ENCODE measurements at regions not wholly inside any gene's neighbourhood (a gene's known extent, or its start where the extent isn't known, plus 50 kb on each side); places are given as distances from the start of the nearest gene placed in this dataset.
"Not testable (repeated sequence)": the region's sequence is repeated elsewhere in the genome, so short reads cannot be mapped to it uniquely, and the experiment has no call there.

GRCh38 chr12:28040246-28040645, 67.7 kb upstream of the PTHLH start:
- Mint-ChIP-seq H3K27ac (no peak overlapping the region), H3K9me3 (ENCODE audit: insufficient read depth) (no peaks in the 10 kb centered on the region), H3K36me3 (ENCODE audit: low read depth) (no peaks in the 10 kb centered on the region), H3K27me3 (ENCODE audit: low read depth) (no peaks in the 10 kb centered on the region), H3K4me3 (no peak overlapping the region), H3K4me1 (ENCODE audit: low read depth) (no peaks in the 10 kb centered on the region)
- ATAC-seq = no peak
- POLR2A ChIA-PET = no interaction called here
- CTCF ChIA-PET = no interaction called here
- no peak for DNase-seq

- H3K9me3 Mint-ChIP-seq (ENCODE audit: insufficient read depth); H3K27me3 Mint-ChIP-seq (ENCODE audit: low read depth); H3K4me1 Mint-ChIP-seq (ENCODE audit: low read depth); DNase-seq; H3K27ac Mint-ChIP-seq; H3K4me3 Mint-ChIP-seq; POLR2A ChIA-PET; H3K36me3 Mint-ChIP-seq (ENCODE audit: low read depth); CTCF ChIA-PET; ATAC-seq: not testable (repeated sequence)
Observed at GRCh38 chr12:28046600-28046999, 74.1 kb upstream of the PTHLH start.

- ATAC-seq = no peak
- DNase-seq = no peak
- Mint-ChIP-seq H3K36me3 (ENCODE audit: low read depth) (no peaks in the 10 kb centered on the region), H3K4me1 (ENCODE audit: low read depth) (no peaks in the 10 kb centered on the region), H3K27me3 (ENCODE audit: low read depth) (no peaks in the 10 kb centered on the region), H3K9me3 (ENCODE audit: insufficient read depth) (no peaks in the 10 kb centered on the region), H3K27ac (no peak overlapping the region), H3K4me3 (no peak overlapping the region)
- ChIA-PET CTCF (interaction anchor here (0.6 kb wide), 1 partner anchor 8 kb away, joined by 4 read pairs; no protein-coding TSS in a partner anchor), POLR2A (no interaction called here)
Observed at GRCh38 chr12:28050606-28051005, 78.1 kb upstream of the PTHLH start.

- no peak overlapping the region for H3K4me3 Mint-ChIP-seq
- H3K27me3 Mint-ChIP-seq (ENCODE audit: low read depth) = no peaks in the 10 kb centered on the region
- no peak for DNase-seq
- no peaks in the 10 kb centered on the region for H3K9me3 Mint-ChIP-seq (ENCODE audit: insufficient read depth)
- H3K4me1 Mint-ChIP-seq (ENCODE audit: low read depth) = no peaks in the 10 kb centered on the region
- ChIA-PET POLR2A (no interaction called here), CTCF (interaction anchor here (0.6 kb wide), 1 partner anchor 9 kb away, joined by 4 read pairs; no protein-coding TSS in a partner anchor)
- H3K27ac Mint-ChIP-seq = no peak overlapping the region
- no peak for ATAC-seq
- H3K36me3 Mint-ChIP-seq (ENCODE audit: low read depth) = no peaks in the 10 kb centered on the region
Observed at GRCh38 chr12:28051516-28052354, 79.2 kb upstream of the PTHLH start.

DNA sequence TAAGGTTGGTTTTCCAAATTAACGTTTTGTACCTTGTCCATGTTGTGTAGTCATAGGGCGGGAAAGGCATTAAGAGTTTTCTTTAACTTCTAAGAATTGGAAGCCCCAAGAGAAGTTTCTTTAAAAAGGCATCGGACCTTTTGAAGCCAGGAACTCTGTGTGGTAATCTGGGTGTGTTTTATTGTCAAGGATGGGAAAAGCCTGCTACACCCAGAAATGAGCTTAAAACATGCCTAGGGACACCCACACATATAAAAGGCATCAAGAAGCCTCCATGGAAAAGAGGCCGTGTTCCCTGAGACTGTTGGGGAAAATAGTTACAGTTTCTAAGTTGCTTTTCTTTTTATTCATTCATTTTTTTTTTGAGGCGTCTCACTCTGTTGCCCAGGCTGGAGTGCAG, 81.0 kb upstream of the PTHLH start:
- Mint-ChIP-seq H3K27me3 (ENCODE audit: low read depth) (no peaks in the 10 kb centered on the region), H3K4me3 (no peak overlapping the region), H3K36me3 (ENCODE audit: low read depth) (no peaks in the 10 kb centered on the region), H3K27ac (no peak overlapping the region), H3K4me1 (ENCODE audit: low read depth) (no peaks in the 10 kb centered on the region), H3K9me3 (ENCODE audit: insufficient read depth) (no peaks in the 10 kb centered on the region)
- DNase-seq = no peak
- ATAC-seq = no peak
- POLR2A ChIA-PET = no interaction called here
- CTCF ChIA-PET = no interaction called here

- DNase-seq (no peak), ATAC-seq (no peak)
- Mint-ChIP-seq H3K27ac (no peak overlapping the region), H3K4me3 (no peak overlapping the region), H3K4me1 (ENCODE audit: low read depth) (no peaks in the 10 kb centered on the region), H3K36me3 (ENCODE audit: low read depth) (no peaks in the 10 kb centered on the region), H3K9me3 (ENCODE audit: insufficient read depth) (no peaks in the 10 kb centered on the region), H3K27me3 (ENCODE audit: low read depth) (no peaks in the 10 kb centered on the region)
- CTCF ChIA-PET = no interaction called here
- POLR2A ChIA-PET = no interaction called here
Observed at GRCh38 chr12:28054583-28054982, 82.0 kb upstream of the PTHLH start.

DNA sequence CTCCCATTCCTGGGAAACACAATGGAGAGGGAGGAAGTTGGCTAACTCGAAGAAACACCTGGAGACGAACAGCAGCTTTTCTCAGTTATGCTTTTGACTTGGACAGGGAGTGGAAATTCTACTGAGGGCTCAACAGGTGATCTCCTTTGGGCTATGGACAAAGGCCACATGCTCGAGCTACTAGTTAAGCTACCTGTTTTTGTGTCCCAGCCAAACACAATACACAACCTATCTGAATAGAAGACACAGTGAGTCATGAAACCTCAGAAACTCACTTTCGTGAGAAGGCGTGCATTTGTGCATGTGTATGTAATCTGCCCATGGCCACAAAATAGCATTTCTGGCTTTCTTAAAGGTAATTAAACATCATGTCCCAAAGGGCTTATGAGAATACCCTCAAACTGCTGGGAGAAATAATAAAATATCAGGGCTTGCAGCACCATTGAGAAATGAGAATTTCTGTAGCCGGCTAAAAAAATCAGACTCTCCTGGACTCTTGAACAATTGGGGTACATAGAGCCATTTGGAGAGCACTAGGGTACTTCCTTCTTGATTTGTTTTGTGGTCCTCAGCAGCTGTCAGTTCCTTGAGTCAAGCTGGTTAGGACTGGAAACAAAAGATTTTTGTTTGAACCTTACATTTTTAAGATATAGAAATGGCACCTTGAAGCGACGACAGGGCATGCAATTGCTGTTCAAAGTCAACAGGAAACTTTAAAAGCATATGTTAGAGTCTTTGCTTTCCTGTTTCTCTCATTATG, 85.5 kb upstream of the PTHLH start:
- no peak overlapping the region for H3K27ac Mint-ChIP-seq

GRCh38 chr12:28059220-28059619, 86.7 kb upstream of the PTHLH start:
- H3K36me3 Mint-ChIP-seq (ENCODE audit: low read depth) = no peaks in the 10 kb centered on the region
- H3K9me3 Mint-ChIP-seq (ENCODE audit: insufficient read depth) = no peaks in the 10 kb centered on the region
- ChIA-PET POLR2A (no interaction called here), CTCF (no interaction called here)
- H3K27ac Mint-ChIP-seq = no peak overlapping the region
- no peaks in the 10 kb centered on the region for H3K27me3 Mint-ChIP-seq (ENCODE audit: low read depth)
- H3K4me3 Mint-ChIP-seq = no peak overlapping the region
- DNase-seq (no peak), ATAC-seq (no peak)
- H3K4me1 Mint-ChIP-seq (ENCODE audit: low read depth) = no peaks in the 10 kb centered on the region

More for the DNA sequence above, 85.5 kb upstream of the PTHLH start:
- no peaks in the 10 kb centered on the region for H3K27me3 Mint-ChIP-seq (ENCODE audit: low read depth)
- no peak for DNase-seq
- ChIA-PET POLR2A (interaction anchor here (0.6 kb wide), 1 partner anchor 10 kb away, joined by 3 read pairs; no protein-coding TSS in a partner anchor), CTCF (no interaction called here)
- ATAC-seq = no peak
- no peaks in the 10 kb centered on the region for H3K4me1 Mint-ChIP-seq (ENCODE audit: low read depth)
- no peaks in the 10 kb centered on the region for H3K36me3 Mint-ChIP-seq (ENCODE audit: low read depth)
- no peak overlapping the region for H3K4me3 Mint-ChIP-seq
- H3K9me3 Mint-ChIP-seq (ENCODE audit: insufficient read depth) = no peaks in the 10 kb centered on the region

- H3K4me3 Mint-ChIP-seq = no peak overlapping the region
- H3K36me3 Mint-ChIP-seq (ENCODE audit: low read depth) = no peaks in the 10 kb centered on the region
- ChIA-PET POLR2A (no interaction called here), CTCF (no interaction called here)
- H3K27me3 Mint-ChIP-seq (ENCODE audit: low read depth) = no peaks in the 10 kb centered on the region
- no peak overlapping the region for H3K27ac Mint-ChIP-seq
- H3K4me1 Mint-ChIP-seq (ENCODE audit: low read depth) = no peaks in the 10 kb centered on the region
- H3K9me3 Mint-ChIP-seq (ENCODE audit: insufficient read depth) = no peaks in the 10 kb centered on the region
- ATAC-seq (no peak), DNase-seq (no peak)
Observed at GRCh38 chr12:28059668-28060067, 87.1 kb upstream of the PTHLH start.

GRCh38 chr12:28060871-28061270, 88.3 kb upstream of the PTHLH start:
- POLR2A ChIA-PET = no interaction called here
- no peak for ATAC-seq
- H3K27ac Mint-ChIP-seq = no peak overlapping the region
- no peak overlapping the region for H3K4me3 Mint-ChIP-seq
- no peaks in the 10 kb centered on the region for H3K9me3 Mint-ChIP-seq (ENCODE audit: insufficient read depth)
- no peaks in the 10 kb centered on the region for H3K27me3 Mint-ChIP-seq (ENCODE audit: low read depth)
- no peaks in the 10 kb centered on the region for H3K4me1 Mint-ChIP-seq (ENCODE audit: low read depth)
- CTCF ChIA-PET = no interaction called here
- H3K36me3 Mint-ChIP-seq (ENCODE audit: low read depth) = no peaks in the 10 kb centered on the region
- DNase-seq = no peak

DNA sequence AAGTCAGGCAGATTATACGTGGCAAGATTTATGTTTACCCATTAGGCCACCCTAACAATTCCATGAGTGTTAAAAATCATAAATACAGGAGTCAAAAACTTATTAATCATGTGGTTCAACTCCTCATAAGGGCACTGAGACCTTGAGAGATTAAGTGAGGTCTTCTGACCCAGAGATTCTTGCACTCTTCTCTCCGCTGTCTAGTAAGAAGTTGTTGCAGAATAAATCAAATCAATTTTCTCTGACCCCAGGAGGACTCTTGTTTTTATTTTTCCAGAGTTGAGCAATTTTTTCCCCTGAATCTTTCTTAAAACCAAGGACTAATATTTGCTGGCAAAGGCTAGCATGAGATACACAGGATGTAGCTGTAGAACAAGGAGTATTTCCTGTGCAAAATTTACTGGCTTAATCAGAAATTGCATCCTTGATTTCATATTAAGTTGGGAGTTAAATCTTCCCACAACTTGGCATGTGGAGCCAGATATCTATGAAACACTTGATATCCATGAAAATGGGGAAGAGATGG, 90.9 kb upstream of the PTHLH start:
- Mint-ChIP-seq H3K4me3 (no peak overlapping the region), H3K9me3 (ENCODE audit: insufficient read depth) (no peaks in the 10 kb centered on the region), H3K27me3 (ENCODE audit: low read depth) (no peaks in the 10 kb centered on the region), H3K36me3 (ENCODE audit: low read depth) (no peaks in the 10 kb centered on the region), H3K4me1 (ENCODE audit: low read depth) (no peaks in the 10 kb centered on the region), H3K27ac (no peak overlapping the region)
- CTCF ChIA-PET = no interaction called here
- no peak for DNase-seq
- no peak for ATAC-seq
- POLR2A ChIA-PET = no interaction called here

- H3K36me3 Mint-ChIP-seq (ENCODE audit: low read depth) = no peaks in the 10 kb centered on the region
- H3K27ac Mint-ChIP-seq = no peak overlapping the region
- no peaks in the 10 kb centered on the region for H3K9me3 Mint-ChIP-seq (ENCODE audit: insufficient read depth)
- no peak overlapping the region for H3K4me3 Mint-ChIP-seq
- no peaks in the 10 kb centered on the region for H3K4me1 Mint-ChIP-seq (ENCODE audit: low read depth)
- ChIA-PET POLR2A (no interaction called here), CTCF (interaction anchor here (1.1 kb wide), 1 partner anchor 9 kb away, joined by 3 read pairs; no protein-coding TSS in a partner anchor)
- DNase-seq (no peak), ATAC-seq (no peak)
- no peaks in the 10 kb centered on the region for H3K27me3 Mint-ChIP-seq (ENCODE audit: low read depth)
Observed at GRCh38 chr12:28065374-28065773, 92.8 kb upstream of the PTHLH start.

Measured in activated CD8-positive, alpha-beta T cell treated with anti-CD3 and anti-CD28 coated beads, Interleukin-2, amount 10 ng/mL, durations not matched to agents 7 days and 5 days (primary cell).